Liver (tissue), 8 donors: ENCODE measurements at regions not wholly inside any gene's neighbourhood (a gene's known extent, or its start where the extent isn't known, plus 50 kb on each side); places are given as distances from the start of the nearest gene placed in this dataset.

Source experiments
- DNase-seq: peaks from one replicate; pipeline ENCODE4 v3.0.0-alpha.2; 2017; ENCODE audit warnings: low spot score
- H3K27ac ChIP-seq, 2 donors: one replicate each; pipeline ENCODE4 v1.7.0; 2013; ENCODE audit warnings: inconsistent platforms in 2 of 2, low read length in 2 of 2, control low read depth in 1 of 2, low read depth in 1 of 2, mild to moderate bottlenecking in 1 of 2
- H3K27me3 ChIP-seq, 4 donors: one replicate each; pipeline versions ENCODE4 v1.6.1 to v1.7.0; 2013; ENCODE audit warnings: low read length in 3 of 4, inconsistent platforms in 1 of 4, mild to moderate bottlenecking in 1 of 4, moderate library complexity in 1 of 4; ENCODE audit not compliant: control insufficient read depth in 4 of 4, insufficient read depth in 4 of 4
- H3K36me3 ChIP-seq, 4 donors: one replicate each; pipeline versions ENCODE4 v1.6.1 to v1.7.0; 2013; ENCODE audit warnings: low read length in 3 of 4, mild to moderate bottlenecking in 3 of 4, low read depth in 1 of 4, moderate library complexity in 1 of 4; ENCODE audit not compliant: control insufficient read depth in 4 of 4, insufficient read depth in 3 of 4
- H3K4me1 ChIP-seq, 4 donors: one replicate each; pipeline versions ENCODE4 v1.6.1 to v1.7.0; 2013; ENCODE audit warnings: low read length in 3 of 4, mild to moderate bottlenecking in 3 of 4, moderate library complexity in 1 of 4; ENCODE audit not compliant: control insufficient read depth in 4 of 4, insufficient read depth in 4 of 4
- H3K4me3 ChIP-seq, 3 donors: one replicate each; pipeline versions ENCODE4 v1.6.1 to v1.7.0; 2013; ENCODE audit warnings: low read length in 3 of 3, control low read depth in 1 of 3, low read depth in 1 of 3, mild to moderate bottlenecking in 1 of 3
- H3K9ac ChIP-seq, 2 donors: one replicate each; pipeline ENCODE4 v1.7.0; 2013; ENCODE audit warnings: low read length in 2 of 2, mild to moderate bottlenecking in 2 of 2, moderate library complexity in 2 of 2, control low read depth in 1 of 2, low read depth in 1 of 2
- H3K9me3 ChIP-seq, 4 donors: one replicate each; pipeline versions ENCODE4 v1.6.1 to v1.7.0; 2013; ENCODE audit warnings: low read length in 3 of 4; ENCODE audit not compliant: control insufficient read depth in 4 of 4
- EGR1 ChIP-seq, 2 donors: IDR thresholded peaks; 2 replicates each; pipeline ENCODE4 v1.6.1; 2016 to 2018; ENCODE audit warnings: antibody characterized with exemption in 2 of 2, low read depth in 2 of 2
- FOXA1 ChIP-seq: IDR thresholded peaks from 2 replicates; pipeline ENCODE4 v1.6.1; 2016; ENCODE audit warnings: antibody characterized with exemption
- FOXA2 ChIP-seq: IDR thresholded peaks from 2 replicates; pipeline ENCODE4 v1.6.1; 2016; ENCODE audit warnings: antibody characterized with exemption
- GABPA ChIP-seq, 2 donors: IDR thresholded peaks in 1 of 2; conservative IDR thresholded peaks in 1 of 2; 2 replicates each; pipeline ENCODE4 v1.6.1; 2016; ENCODE audit warnings: antibody characterized with exemption in 2 of 2, mild to moderate bottlenecking in 1 of 2, moderate library complexity in 1 of 2
- HNF4A ChIP-seq, 2 donors: conservative IDR thresholded peaks; 2 replicates each; pipeline ENCODE4 v1.6.1; 2016; ENCODE audit warnings: antibody characterized with exemption in 2 of 2, mild to moderate bottlenecking in 2 of 2
- HNF4G ChIP-seq: IDR thresholded peaks from 2 replicates; pipeline ENCODE4 v1.6.1; 2016; ENCODE audit warnings: antibody characterized with exemption
- JUND ChIP-seq, 2 donors: IDR thresholded peaks; 2 replicates each; pipeline ENCODE4 v1.6.1; 2016; ENCODE audit warnings: antibody characterized with exemption in 2 of 2
- NR2F2 ChIP-seq: IDR thresholded peaks from 2 replicates; pipeline ENCODE4 v1.6.1; 2016; ENCODE audit warnings: antibody characterized with exemption
- RAD21 ChIP-seq, 2 donors: IDR thresholded peaks; 2 replicates each; pipeline ENCODE4 v1.6.1; 2016; ENCODE audit warnings: antibody characterized with exemption in 2 of 2, mild to moderate bottlenecking in 2 of 2
- RXRA ChIP-seq, 2 donors: IDR thresholded peaks; 2 replicates each; pipeline ENCODE4 v1.6.1; 2017 to 2018; ENCODE audit warnings: antibody characterized with exemption in 2 of 2, mild to moderate bottlenecking in 1 of 2
- SP1 ChIP-seq: IDR thresholded peaks from 2 replicates; pipeline ENCODE4 v1.6.1; 2018; ENCODE audit warnings: antibody characterized with exemption, mild to moderate bottlenecking
- TAF1 ChIP-seq: conservative IDR thresholded peaks from 2 replicates; pipeline ENCODE4 v1.6.1; 2016; ENCODE audit warnings: antibody characterized with exemption, mild to moderate bottlenecking
- YY1 ChIP-seq: IDR thresholded peaks from 2 replicates; pipeline ENCODE4 v1.6.1; 2016; ENCODE audit warnings: antibody characterized with exemption, mild to moderate bottlenecking
- WGBS: extraction: QIAGEN DNeasy Blood & Tissue Kit; methylation state at CpG from one replicate; pipeline ENCODE4 v1.1.7; 2013; 5-methylcytosine and 5-hydroxymethylcytosine counted together
- TF ChIP-seq, protein P1 (sequence below): IDR thresholded peaks from 2 replicates; pipeline ENCODE4 v1.6.1; 2016; ENCODE audit warnings: antibody characterized with exemption
- TF ChIP-seq, protein P2 (sequence below): IDR thresholded peaks from 2 replicates; pipeline ENCODE4 v1.6.1; 2016; ENCODE audit warnings: antibody characterized with exemption
- TF ChIP-seq, protein P3 (sequence below): fragments of 150-350 bp; IDR thresholded peaks from 2 replicates; pipeline ENCODE4 v1.5.1; 2017; ENCODE audit warnings: improper control_type of control experiment, low read depth, low read length; ENCODE audit not compliant: missing input control
- TF ChIP-seq, protein P4 (sequence below): IDR thresholded peaks from 2 replicates; pipeline ENCODE4 v1.6.1; 2016; ENCODE audit warnings: antibody characterized with exemption
- TF ChIP-seq, protein P5 (sequence below): IDR thresholded peaks from 2 replicates; pipeline ENCODE4 v1.6.1; 2016; ENCODE audit warnings: antibody characterized with exemption, mild to moderate bottlenecking
- donor health status: healthy.
- donor health status: healthy.
- donor health status: healthy.
- donor health status: healthy.
- donor health status: healthy.

DNA sequence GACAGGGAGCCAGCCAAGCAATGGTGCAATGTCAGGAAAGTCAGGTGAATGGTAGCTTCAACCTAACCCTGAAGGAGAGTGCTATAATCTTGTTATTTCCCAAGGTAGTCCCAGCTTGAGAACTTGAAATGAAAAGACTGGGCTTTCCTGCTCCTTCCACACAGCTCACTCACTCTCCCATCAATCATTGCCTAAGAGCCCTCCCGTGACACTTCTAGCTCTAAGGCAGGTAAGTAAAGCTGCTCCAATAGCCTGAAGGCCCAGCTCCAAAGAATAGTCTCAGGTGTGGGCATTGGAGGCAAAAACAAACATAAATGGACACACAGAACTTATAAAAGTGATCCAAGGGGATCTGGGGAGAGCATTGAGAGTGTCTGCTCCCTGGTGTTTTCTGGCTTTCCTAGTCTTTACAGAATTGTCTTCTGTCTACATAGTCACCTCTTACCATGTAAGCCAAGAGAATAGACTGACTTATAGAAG, 63.1 kb upstream of the TBC1D5 start (continued):
- TF ChIP-seq, protein P1, sequence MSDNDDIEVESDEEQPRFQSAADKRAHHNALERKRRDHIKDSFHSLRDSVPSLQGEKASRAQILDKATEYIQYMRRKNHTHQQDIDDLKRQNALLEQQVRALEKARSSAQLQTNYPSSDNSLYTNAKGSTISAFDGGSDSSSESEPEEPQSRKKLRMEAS, result no peak
- TF ChIP-seq HNF4G, result no peak
- no peak for TF ChIP-seq TAF1
- no peak for TF ChIP-seq FOXA2

DNA sequence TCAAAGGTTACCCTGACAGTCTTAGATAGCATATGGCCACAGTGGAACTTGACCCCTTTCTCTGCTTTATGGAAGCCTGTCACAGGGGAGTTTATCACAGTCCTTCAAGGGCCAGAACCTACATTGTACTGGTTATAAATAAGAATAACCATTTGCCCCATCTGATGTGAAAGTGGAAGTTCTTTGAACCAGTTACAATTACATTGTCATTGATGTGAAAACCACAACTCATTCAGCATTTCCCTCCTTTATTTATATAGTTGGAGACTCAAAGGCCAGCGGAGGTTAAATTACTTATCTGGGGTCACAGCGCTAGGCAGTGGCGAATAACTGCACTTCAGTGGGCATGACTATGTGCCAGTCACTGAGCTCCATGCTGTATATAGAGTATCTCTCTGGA, 60.5 kb upstream of the TBC1D5 start:
- H3K27me3 ChIP-seq, result no peaks in the 10 kb centered on the region
- H3K9ac ChIP-seq, result no peak overlapping the region
- DNase-seq, result no peak
- no peaks in the 10 kb centered on the region for H3K36me3 ChIP-seq
- no peaks in the 10 kb centered on the region for H3K9me3 ChIP-seq
- no peak overlapping the region for H3K4me3 ChIP-seq
- H3K4me1 ChIP-seq, result no peaks in the 10 kb centered on the region
- TF ChIP-seq YY1, result no peak
- TF ChIP-seq, protein P2, sequence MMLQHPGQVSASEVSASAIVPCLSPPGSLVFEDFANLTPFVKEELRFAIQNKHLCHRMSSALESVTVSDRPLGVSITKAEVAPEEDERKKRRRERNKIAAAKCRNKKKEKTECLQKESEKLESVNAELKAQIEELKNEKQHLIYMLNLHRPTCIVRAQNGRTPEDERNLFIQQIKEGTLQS, result no peak
- no peak overlapping the region for H3K27ac ChIP-seq
- 84% methylated on average over 3 of the region's 3 CpGs for WGBS

DNA sequence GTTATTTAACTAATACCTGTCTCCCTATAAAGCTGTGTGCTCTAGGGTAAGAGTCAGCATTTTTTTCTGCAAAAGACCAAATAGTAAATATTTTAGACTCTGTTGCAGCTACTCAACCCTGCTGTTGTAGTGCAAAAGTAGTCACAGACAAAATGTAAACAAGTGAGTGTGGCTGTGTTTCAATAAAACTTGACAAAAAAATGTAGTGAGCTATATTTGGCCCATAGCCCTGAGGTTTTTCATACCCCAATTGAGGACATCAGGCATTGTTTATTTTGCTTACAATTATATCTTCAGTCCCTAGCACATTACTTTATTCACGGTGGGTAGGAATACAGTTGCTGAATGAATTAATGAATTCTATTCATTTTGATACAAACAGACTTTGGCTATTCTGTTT, 58.7 kb upstream of the TBC1D5 start:
- Histone ChIP-seq H3K9ac (no peak overlapping the region), H3K4me3 (no peak overlapping the region), H3K9me3 (no peaks in the 10 kb centered on the region), H3K27ac (no peak overlapping the region), H3K4me1 (no peaks in the 10 kb centered on the region), H3K36me3 (no peaks in the 10 kb centered on the region), H3K27me3 (no peaks in the 10 kb centered on the region)
- no peak for DNase-seq
- WGBS, result 82% methylated on average over 1 of the region's 1 CpG
- TF ChIP-seq EGR1 (IDR thresholded peaks at IDR 0.05; ENCODE audit: low read depth in 2 of 2) (no peak), GABPA (IDR thresholded peaks at IDR 0.05 in 1 of 2, conservative IDR thresholded peaks at IDR 0.05 in 1 of 2) (no peak), YY1 (no peak), SP1 (no peak), FOXA1 (no peak), RAD21 (IDR thresholded peaks at IDR 0.05) (no peak), HNF4A (conservative IDR thresholded peaks at IDR 0.05) (no peak), FOXA2 (no peak), JUND (IDR thresholded peaks at IDR 0.05) (no peak), RXRA (IDR thresholded peaks at IDR 0.05) (no peak), HNF4G (no peak), TAF1 (no peak), NR2F2 (no peak)
- TF ChIP-seq, protein P3, sequence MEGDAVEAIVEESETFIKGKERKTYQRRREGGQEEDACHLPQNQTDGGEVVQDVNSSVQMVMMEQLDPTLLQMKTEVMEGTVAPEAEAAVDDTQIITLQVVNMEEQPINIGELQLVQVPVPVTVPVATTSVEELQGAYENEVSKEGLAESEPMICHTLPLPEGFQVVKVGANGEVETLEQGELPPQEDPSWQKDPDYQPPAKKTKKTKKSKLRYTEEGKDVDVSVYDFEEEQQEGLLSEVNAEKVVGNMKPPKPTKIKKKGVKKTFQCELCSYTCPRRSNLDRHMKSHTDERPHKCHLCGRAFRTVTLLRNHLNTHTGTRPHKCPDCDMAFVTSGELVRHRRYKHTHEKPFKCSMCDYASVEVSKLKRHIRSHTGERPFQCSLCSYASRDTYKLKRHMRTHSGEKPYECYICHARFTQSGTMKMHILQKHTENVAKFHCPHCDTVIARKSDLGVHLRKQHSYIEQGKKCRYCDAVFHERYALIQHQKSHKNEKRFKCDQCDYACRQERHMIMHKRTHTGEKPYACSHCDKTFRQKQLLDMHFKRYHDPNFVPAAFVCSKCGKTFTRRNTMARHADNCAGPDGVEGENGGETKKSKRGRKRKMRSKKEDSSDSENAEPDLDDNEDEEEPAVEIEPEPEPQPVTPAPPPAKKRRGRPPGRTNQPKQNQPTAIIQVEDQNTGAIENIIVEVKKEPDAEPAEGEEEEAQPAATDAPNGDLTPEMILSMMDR, result no peak
- TF ChIP-seq, protein P4, sequence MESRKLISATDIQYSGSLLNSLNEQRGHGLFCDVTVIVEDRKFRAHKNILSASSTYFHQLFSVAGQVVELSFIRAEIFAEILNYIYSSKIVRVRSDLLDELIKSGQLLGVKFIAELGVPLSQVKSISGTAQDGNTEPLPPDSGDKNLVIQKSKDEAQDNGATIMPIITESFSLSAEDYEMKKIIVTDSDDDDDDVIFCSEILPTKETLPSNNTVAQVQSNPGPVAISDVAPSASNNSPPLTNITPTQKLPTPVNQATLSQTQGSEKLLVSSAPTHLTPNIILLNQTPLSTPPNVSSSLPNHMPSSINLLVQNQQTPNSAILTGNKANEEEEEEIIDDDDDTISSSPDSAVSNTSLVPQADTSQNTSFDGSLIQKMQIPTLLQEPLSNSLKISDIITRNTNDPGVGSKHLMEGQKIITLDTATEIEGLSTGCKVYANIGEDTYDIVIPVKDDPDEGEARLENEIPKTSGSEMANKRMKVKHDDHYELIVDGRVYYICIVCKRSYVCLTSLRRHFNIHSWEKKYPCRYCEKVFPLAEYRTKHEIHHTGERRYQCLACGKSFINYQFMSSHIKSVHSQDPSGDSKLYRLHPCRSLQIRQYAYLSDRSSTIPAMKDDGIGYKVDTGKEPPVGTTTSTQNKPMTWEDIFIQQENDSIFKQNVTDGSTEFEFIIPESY, result no peak
- TF ChIP-seq, protein P5, sequence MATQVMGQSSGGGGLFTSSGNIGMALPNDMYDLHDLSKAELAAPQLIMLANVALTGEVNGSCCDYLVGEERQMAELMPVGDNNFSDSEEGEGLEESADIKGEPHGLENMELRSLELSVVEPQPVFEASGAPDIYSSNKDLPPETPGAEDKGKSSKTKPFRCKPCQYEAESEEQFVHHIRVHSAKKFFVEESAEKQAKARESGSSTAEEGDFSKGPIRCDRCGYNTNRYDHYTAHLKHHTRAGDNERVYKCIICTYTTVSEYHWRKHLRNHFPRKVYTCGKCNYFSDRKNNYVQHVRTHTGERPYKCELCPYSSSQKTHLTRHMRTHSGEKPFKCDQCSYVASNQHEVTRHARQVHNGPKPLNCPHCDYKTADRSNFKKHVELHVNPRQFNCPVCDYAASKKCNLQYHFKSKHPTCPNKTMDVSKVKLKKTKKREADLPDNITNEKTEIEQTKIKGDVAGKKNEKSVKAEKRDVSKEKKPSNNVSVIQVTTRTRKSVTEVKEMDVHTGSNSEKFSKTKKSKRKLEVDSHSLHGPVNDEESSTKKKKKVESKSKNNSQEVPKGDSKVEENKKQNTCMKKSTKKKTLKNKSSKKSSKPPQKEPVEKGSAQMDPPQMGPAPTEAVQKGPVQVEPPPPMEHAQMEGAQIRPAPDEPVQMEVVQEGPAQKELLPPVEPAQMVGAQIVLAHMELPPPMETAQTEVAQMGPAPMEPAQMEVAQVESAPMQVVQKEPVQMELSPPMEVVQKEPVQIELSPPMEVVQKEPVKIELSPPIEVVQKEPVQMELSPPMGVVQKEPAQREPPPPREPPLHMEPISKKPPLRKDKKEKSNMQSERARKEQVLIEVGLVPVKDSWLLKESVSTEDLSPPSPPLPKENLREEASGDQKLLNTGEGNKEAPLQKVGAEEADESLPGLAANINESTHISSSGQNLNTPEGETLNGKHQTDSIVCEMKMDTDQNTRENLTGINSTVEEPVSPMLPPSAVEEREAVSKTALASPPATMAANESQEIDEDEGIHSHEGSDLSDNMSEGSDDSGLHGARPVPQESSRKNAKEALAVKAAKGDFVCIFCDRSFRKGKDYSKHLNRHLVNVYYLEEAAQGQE, result no peak
- TF ChIP-seq, protein P1, result no peak
- TF ChIP-seq, protein P2, result no peak
